NB4 (cell line): ENCODE measurements at regions not wholly inside any gene's neighbourhood (a gene's known extent, or its start where the extent isn't known, plus 50 kb on each side); places are given as distances from the start of the nearest gene placed in this dataset.

ENCODE experiments used
- MYC ChIP-seq: IDR thresholded peaks from 2 replicates; pipeline ENCODE4 v1.6.1; 2011; ENCODE audit warnings: low read depth, low read length
- POLR2A ChIP-seq: IDR thresholded peaks from 2 replicates; pipeline ENCODE4 v1.6.1; 2011; ENCODE audit warnings: mild to moderate bottlenecking; ENCODE audit not compliant: insufficient read length; ENCODE audit errors: extremely low read depth
- TF ChIP-seq, protein P1 (sequence below): IDR thresholded peaks from one replicate; pipeline ENCODE4 v1.5.1; 2012; ENCODE audit warnings: low read depth, low read length
- TF ChIP-seq, protein P2 (sequence below): IDR thresholded peaks from 2 replicates; pipeline ENCODE4 v1.6.1; 2011; ENCODE audit warnings: low read depth, low read length

DNA sequence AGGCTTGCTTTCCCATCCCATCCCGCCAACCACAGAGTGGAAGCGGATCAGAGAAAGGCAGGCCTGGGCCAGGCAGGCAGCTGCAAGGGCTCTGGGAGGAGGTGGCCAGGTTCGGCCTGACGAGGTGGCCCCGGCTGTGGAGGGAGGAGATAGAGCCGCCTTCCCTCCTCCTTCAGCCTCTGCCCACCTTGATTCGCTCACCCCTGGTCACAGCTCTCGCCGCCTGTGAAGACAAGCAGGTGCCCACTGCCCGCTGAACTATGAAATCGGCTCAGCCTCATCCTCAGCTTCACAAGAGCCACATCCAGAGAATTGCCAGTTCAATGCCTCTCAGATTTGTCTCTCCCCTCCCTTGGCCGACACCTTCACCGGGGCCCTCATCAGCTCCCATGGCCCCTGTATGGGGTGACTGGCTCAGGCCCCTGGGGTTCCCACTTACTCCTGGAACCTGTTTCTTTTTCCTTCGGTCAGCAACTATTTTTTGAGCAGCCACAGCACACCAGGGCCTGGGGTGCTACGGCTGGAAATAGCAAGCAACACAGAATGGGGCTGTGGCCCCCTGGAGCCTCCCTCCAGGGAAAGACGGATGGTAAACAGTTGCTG lies 80.0 kb upstream of the CHST15 start:
- TF ChIP-seq, protein P1, sequence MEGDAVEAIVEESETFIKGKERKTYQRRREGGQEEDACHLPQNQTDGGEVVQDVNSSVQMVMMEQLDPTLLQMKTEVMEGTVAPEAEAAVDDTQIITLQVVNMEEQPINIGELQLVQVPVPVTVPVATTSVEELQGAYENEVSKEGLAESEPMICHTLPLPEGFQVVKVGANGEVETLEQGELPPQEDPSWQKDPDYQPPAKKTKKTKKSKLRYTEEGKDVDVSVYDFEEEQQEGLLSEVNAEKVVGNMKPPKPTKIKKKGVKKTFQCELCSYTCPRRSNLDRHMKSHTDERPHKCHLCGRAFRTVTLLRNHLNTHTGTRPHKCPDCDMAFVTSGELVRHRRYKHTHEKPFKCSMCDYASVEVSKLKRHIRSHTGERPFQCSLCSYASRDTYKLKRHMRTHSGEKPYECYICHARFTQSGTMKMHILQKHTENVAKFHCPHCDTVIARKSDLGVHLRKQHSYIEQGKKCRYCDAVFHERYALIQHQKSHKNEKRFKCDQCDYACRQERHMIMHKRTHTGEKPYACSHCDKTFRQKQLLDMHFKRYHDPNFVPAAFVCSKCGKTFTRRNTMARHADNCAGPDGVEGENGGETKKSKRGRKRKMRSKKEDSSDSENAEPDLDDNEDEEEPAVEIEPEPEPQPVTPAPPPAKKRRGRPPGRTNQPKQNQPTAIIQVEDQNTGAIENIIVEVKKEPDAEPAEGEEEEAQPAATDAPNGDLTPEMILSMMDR = no peak
- TF ChIP-seq POLR2A (no peak), MYC (no peak)
- TF ChIP-seq, protein P2, sequence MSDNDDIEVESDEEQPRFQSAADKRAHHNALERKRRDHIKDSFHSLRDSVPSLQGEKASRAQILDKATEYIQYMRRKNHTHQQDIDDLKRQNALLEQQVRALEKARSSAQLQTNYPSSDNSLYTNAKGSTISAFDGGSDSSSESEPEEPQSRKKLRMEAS = no peak
